HUES48 (cell line): ENCODE measurements at regions not wholly inside any gene's neighbourhood (a gene's known extent, or its start where the extent isn't known, plus 50 kb on each side); places are given as distances from the start of the nearest gene placed in this dataset.

Experiments
- H3K27ac ChIP-seq: one replicate; pipeline ENCODE4 v1.7.0; 2013; ENCODE audit warnings: low read depth, low read length, inconsistent platforms
- H3K27me3 ChIP-seq: 2 replicates; pipeline ENCODE4 v1.6.1; 2013; ENCODE audit warnings: mild to moderate bottlenecking, low read length; ENCODE audit not compliant: control insufficient read depth, insufficient read depth
- H3K36me3 ChIP-seq: 2 replicates; pipeline ENCODE4 v1.6.1; 2013; ENCODE audit warnings: low read length; ENCODE audit not compliant: control insufficient read depth, insufficient read depth
- H3K4me1 ChIP-seq: 2 replicates; pipeline ENCODE4 v1.6.1; 2013; ENCODE audit warnings: mild to moderate bottlenecking, low read length; ENCODE audit not compliant: control insufficient read depth, insufficient read depth
- H3K4me3 ChIP-seq: 2 replicates; pipeline ENCODE4 v1.5.1; 2013; ENCODE audit warnings: mild to moderate bottlenecking, low read depth, low read length
- H3K9ac ChIP-seq: 2 replicates; pipeline ENCODE4 v1.6.1; 2013; ENCODE audit warnings: mild to moderate bottlenecking, low read depth, low read length, moderate library complexity
- H3K9me3 ChIP-seq: 2 replicates; pipeline ENCODE4 v1.6.1; 2013; ENCODE audit warnings: low read length; ENCODE audit not compliant: control insufficient read depth, insufficient read depth

- Histone ChIP-seq H3K27me3 (no peaks in the 10 kb centered on the region), H3K9me3 (no peaks in the 10 kb centered on the region), H3K36me3 (no peaks in the 10 kb centered on the region), H3K27ac (no peak overlapping the region), H3K4me1 (no peaks in the 10 kb centered on the region; the same call in 1 of the 2 replicates), H3K4me3 (no peak overlapping the region), H3K9ac (no peak overlapping the region)
Observed at GRCh38 chr5:159475026-159475425, 144.7 kb upstream of the IL12B start.

- Histone ChIP-seq H3K4me1 (no peaks in the 10 kb centered on the region), H3K9ac (no peak overlapping the region), H3K9me3 (no peaks in the 10 kb centered on the region), H3K4me3 (no peak overlapping the region), H3K36me3 (no peaks in the 10 kb centered on the region), H3K27me3 (no peaks in the 10 kb centered on the region), H3K27ac (no peak overlapping the region)
Observed at GRCh38 chr5:159478950-159479349, 148.7 kb upstream of the IL12B start.

GRCh38 chr5:159480849-159481248 is 150.6 kb upstream of the IL12B start:
- no peak overlapping the region for H3K4me3 ChIP-seq
- no peaks in the 10 kb centered on the region for H3K27me3 ChIP-seq
- no peaks in the 10 kb centered on the region for H3K9me3 ChIP-seq
- no peaks in the 10 kb centered on the region for H3K36me3 ChIP-seq
- H3K27ac ChIP-seq, result no peak overlapping the region
- no peak overlapping the region for H3K9ac ChIP-seq
- H3K4me1 ChIP-seq, result no peaks in the 10 kb centered on the region

GRCh38 chr5:159481751-159482150 is 151.5 kb upstream of the IL12B start:
- Histone ChIP-seq H3K9ac (no peak overlapping the region), H3K9me3 (no peaks in the 10 kb centered on the region), H3K27ac (no peak overlapping the region), H3K27me3 (no peaks in the 10 kb centered on the region), H3K4me3 (no peak overlapping the region), H3K36me3 (no peaks in the 10 kb centered on the region), H3K4me1 (no peaks in the 10 kb centered on the region)

- no peaks in the 10 kb centered on the region for H3K4me1 ChIP-seq
- no peaks in the 10 kb centered on the region for H3K27me3 ChIP-seq
- H3K4me3 ChIP-seq, result no peak overlapping the region
Observed at GRCh38 chr5:159486836-159487235, 156.5 kb upstream of the IL12B start.

GRCh38 chr5:159488516-159488915 is 158.2 kb upstream of the IL12B start:
- H3K4me3 ChIP-seq, result no peak overlapping the region
- H3K27me3 ChIP-seq, result no peaks in the 10 kb centered on the region
- H3K9me3 ChIP-seq, result no peaks in the 10 kb centered on the region
- no peak overlapping the region for H3K9ac ChIP-seq
- no peaks in the 10 kb centered on the region for H3K4me1 ChIP-seq
- H3K36me3 ChIP-seq, result no peaks in the 10 kb centered on the region
- no peak overlapping the region for H3K27ac ChIP-seq

More at GRCh38 chr5:159486836-159487235, 156.5 kb upstream of the IL12B start:
- H3K36me3 ChIP-seq, result no peaks in the 10 kb centered on the region
- H3K9ac ChIP-seq, result no peak overlapping the region
- no peaks in the 10 kb centered on the region for H3K9me3 ChIP-seq
- no peak overlapping the region for H3K27ac ChIP-seq

GRCh38 chr5:159489779-159490178 is 159.5 kb upstream of the IL12B start:
- Histone ChIP-seq H3K9ac (no peak overlapping the region), H3K9me3 (no peaks in the 10 kb centered on the region), H3K27me3 (no peaks in the 10 kb centered on the region), H3K4me3 (no peak overlapping the region), H3K36me3 (no peaks in the 10 kb centered on the region), H3K27ac (no peak overlapping the region), H3K4me1 (no peaks in the 10 kb centered on the region)

GRCh38 chr5:159490507-159490906 is 160.2 kb upstream of the IL12B start:
- no peaks in the 10 kb centered on the region for H3K9me3 ChIP-seq
- H3K9ac ChIP-seq, result no peak overlapping the region
- no peak overlapping the region for H3K4me3 ChIP-seq
- H3K27me3 ChIP-seq, result no peaks in the 10 kb centered on the region
- no peaks in the 10 kb centered on the region for H3K36me3 ChIP-seq
- no peaks in the 10 kb centered on the region for H3K4me1 ChIP-seq
- no peak overlapping the region for H3K27ac ChIP-seq

GRCh38 chr5:159493696-159494095 is 163.4 kb upstream of the IL12B start:
- Histone ChIP-seq H3K9ac (no peak overlapping the region), H3K27me3 (no peaks in the 10 kb centered on the region), H3K36me3 (no peaks in the 10 kb centered on the region), H3K4me3 (no peak overlapping the region), H3K9me3 (no peaks in the 10 kb centered on the region), H3K27ac (no peak overlapping the region), H3K4me1 (no peaks in the 10 kb centered on the region)

- Histone ChIP-seq H3K9me3 (no peaks in the 10 kb centered on the region), H3K9ac (no peak overlapping the region), H3K27ac (no peak overlapping the region), H3K4me1 (no peaks in the 10 kb centered on the region), H3K4me3 (no peak overlapping the region), H3K27me3 (no peaks in the 10 kb centered on the region), H3K36me3 (no peaks in the 10 kb centered on the region)
Observed at GRCh38 chr5:159496773-159497172, 166.5 kb upstream of the IL12B start.

- H3K4me3 ChIP-seq, result no peak overlapping the region
- H3K9ac ChIP-seq, result no peak overlapping the region
- H3K9me3 ChIP-seq, result no peaks in the 10 kb centered on the region
- H3K27ac ChIP-seq, result no peak overlapping the region
- no peaks in the 10 kb centered on the region for H3K36me3 ChIP-seq
- no peaks in the 10 kb centered on the region for H3K27me3 ChIP-seq
- H3K4me1 ChIP-seq, result no peaks in the 10 kb centered on the region
Observed at GRCh38 chr5:159497221-159497620, 166.9 kb upstream of the IL12B start.

GRCh38 chr5:159498630-159499029 is 168.3 kb upstream of the IL12B start:
- Histone ChIP-seq H3K9me3 (no peaks in the 10 kb centered on the region), H3K9ac (no peak overlapping the region), H3K4me1 (no peaks in the 10 kb centered on the region), H3K27ac (no peak overlapping the region), H3K4me3 (no peak overlapping the region), H3K27me3 (no peaks in the 10 kb centered on the region), H3K36me3 (no peaks in the 10 kb centered on the region)
